ENCODE measurements at regions not wholly inside any gene's neighbourhood (a gene's known extent, or its start where the extent isn't known, plus 50 kb on each side); places are given as distances from the start of the nearest gene placed in this dataset.
"Not testable (repeated sequence)": the region's sequence is repeated elsewhere in the genome, so short reads cannot be mapped to it uniquely, and the experiment has no call there.

GRCh38 chr20:29604163-29604562, 1653.3 kb upstream of the DEFB115 start:
- H3K4me3 ChIP-seq; DNase-seq; H3K27me3 ChIP-seq; H3K27ac ChIP-seq; H3K36me3 ChIP-seq; intact Hi-C loops (cut with DNase I; ENCODE audit: low total_unique reads); H3K4me1 ChIP-seq; H3K9me3 ChIP-seq: not testable (repeated sequence)

- DNase-seq; H3K27me3 ChIP-seq; H3K4me3 ChIP-seq; H3K27ac ChIP-seq; H3K4me1 ChIP-seq; H3K36me3 ChIP-seq; intact Hi-C loops (cut with DNase I; ENCODE audit: low total_unique reads); H3K9me3 ChIP-seq: not testable (repeated sequence)
These were observed 1651.3 kb upstream of the DEFB115 start for GRCh38 chr20:29606171-29606570.

- intact Hi-C loops (cut with DNase I; ENCODE audit: low total_unique reads); H3K36me3 ChIP-seq; DNase-seq; H3K4me1 ChIP-seq; H3K27me3 ChIP-seq; H3K9me3 ChIP-seq; H3K4me3 ChIP-seq; H3K27ac ChIP-seq: not testable (repeated sequence)
These were observed 1628.1 kb upstream of the DEFB115 start for GRCh38 chr20:29629395-29629794.
